CD4-positive, alpha-beta T cell treated with Interleukin-15 for 1 hour (primary cell): ENCODE measurements at regions not wholly inside any gene's neighbourhood (a gene's known extent, or its start where the extent isn't known, plus 50 kb on each side); places are given as distances from the start of the nearest gene placed in this dataset.
"Not testable (repeated sequence)": the region's sequence is repeated elsewhere in the genome, so short reads cannot be mapped to it uniquely, and the experiment has no call there.

Experiments
- DNase-seq: peaks from one replicate; pipeline ENCODE4 v3.0.0-alpha.2; 2020

DNA sequence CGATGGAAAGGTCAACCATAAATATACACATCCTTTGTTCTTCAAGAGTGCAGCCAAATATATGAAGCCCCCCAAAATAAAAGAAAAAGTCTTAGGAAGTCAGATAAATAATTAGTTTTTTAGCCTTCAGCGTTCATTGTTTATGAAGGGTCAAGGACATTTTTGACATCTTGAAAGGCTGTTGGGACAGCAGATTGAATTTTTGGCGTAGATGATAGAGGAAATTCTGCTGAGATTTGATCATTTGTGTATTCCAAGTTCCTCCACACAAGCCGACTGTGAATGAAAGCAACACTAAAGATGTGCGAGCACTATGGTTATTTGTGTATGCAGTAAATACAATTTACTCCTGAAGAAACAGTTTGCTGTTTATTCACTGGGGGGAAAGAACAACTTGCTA lies 177.8 kb upstream of the PARD3B start:
- no peak for DNase-seq

DNA sequence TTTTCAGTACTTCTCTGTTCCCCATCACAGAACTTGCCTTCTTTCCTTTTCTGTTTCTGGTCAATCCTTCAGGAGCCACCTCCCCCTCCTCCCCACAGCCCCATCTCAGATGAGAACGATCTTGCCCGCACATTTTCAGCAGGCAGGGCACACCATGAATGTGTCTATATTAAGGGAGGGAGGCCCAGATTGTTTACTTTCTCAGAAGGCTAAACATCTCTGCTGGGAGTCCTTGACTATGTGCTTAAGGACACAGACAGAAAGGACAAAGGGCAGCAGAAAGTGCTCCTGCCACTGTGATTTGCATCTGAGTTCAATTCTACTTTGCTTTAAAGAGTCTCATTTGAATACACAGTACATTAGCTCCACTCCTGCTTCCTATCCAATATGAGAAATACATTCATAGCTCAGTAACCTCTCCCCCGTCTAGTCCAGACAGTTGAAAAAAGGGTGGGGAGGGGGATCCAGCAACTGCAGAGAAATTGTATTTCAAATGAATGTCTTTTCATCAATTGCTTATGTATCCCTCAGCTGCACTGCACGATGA lies 175.0 kb upstream of the PARD3B start:
- DNase-seq, result no peak

DNA sequence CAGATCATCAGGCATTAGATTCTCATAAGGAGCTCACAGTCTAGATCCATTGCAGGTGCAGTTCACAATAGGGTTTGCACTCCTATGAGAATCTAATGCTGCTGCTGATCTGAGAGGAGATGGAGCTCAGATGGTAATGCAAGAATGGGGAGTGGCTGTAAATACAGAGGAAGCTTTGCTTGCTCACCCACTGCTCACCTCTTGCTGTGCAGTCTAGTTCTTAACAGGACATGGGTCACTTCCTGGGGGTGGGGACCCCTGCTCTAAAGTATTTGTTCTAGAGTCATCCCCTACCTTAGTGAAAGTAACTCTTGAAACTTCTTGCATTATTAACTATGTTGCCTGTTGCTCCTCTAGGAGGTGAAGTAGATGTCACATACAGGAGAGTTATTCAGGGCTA lies 171.3 kb upstream of the PARD3B start:
- DNase-seq, result no peak

DNA sequence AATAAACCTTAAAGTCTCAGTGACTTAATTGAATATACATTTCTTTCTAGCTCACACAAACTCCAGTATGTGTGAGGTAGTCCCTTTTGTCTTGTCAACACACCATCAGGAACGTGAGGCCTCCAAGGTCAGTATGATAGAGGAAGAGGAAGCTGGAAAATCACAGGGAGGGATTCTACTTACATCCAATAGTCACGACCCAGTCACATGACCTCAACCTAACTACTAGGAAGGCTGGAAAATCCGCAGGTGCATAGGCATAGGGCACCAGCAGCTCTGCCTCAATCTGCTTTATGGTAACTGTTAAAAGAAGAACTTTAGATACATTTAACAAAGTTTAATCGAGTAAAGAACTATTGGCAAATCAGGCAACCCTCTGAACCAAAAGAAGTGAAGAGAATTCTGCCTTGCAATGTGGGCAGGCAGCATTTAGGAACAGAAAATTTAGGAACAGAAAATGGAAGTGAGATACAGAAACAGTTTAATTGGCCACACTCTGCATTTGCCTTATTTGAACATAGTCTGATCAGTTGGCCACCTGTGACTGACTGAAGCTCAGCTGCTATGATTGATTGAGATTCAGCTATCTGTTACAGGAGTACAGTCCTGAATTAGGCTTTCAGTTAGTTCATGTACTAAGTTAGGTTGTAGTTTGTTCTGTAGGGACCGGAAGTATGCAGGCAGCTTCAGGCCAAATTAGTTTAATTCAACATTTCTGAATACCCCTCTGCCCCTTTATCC lies 165.0 kb upstream of the PARD3B start:
- DNase-seq, result no peak

DNA sequence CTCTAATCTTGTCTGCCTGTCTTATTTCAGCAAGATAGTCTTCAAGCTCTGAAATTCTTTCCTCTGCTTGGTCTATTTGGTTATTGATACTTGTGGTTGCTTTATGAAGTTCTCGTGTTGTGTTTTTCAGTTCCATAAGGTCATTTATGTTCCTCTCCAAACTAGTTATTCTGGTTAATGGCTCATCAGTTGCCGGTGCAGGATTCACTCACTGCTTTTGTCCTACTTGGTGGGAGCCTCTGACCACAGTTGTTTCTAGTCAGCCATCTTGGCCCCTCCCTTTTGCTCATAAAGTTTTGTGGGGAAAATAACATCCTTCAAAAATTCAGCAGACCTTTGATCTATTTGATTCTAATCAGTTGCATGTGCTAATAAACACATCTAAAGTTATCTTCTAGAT lies 158.6 kb upstream of the PARD3B start:
- DNase-seq, result no peak

DNA sequence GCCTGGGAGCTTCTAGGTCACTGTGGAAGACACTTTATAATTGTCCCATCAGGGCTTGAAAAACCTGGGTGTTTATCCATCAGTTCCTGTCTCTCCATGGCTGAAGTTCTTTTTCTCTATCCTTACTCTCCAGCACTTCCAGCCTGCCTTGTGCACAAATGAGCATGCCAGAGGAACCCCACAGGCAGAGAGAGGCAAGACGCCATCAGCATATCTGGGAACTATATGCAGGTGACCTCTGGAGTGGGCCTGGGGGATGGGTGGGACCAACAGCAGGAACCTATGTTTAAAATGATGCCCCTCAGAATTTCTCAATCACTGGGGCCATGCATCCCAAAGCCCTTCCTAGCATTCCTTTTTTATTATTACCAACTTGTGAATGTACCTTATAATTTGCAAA lies 156.2 kb upstream of the PARD3B start:
- no peak for DNase-seq

DNA sequence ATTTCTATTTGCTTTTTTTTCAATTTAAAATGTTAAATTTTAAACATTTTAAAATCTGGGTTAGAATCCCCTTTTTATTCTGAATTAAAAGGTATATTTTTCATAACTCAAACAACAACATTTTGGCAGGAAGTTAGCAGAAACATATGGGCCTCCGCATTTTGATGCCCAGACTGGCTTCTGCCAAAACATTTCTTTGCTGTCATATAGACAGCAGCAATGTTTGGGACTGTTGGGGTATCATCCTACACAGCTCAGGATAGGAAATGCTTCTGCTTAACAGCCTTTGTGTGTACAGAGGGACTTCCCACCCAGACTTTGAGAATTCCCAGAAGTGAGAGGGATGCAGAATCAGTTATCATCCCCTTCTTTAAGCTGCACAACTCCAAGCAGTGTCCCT lies 155.4 kb upstream of the PARD3B start:
- no peak for DNase-seq

DNA sequence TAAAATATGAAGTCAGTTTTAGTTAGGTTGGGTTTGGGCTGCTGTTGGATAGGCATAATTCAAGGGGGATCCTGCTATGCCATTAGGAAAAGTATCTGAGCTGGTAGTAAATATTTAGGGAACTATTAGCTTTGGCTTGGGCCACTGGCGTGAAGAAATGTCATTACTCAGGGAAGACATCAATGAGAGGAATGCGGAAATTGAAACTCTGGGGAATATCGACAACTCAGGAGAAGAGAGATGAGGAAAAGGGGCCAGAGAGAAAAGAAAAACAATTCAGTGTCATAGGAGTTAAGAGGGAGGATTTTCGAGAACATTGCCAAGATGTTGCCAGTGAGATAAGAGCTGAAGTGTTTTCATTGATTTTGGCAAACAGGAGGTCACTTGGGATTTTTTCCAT lies 149.7 kb upstream of the PARD3B start:
- no peak for DNase-seq

DNA sequence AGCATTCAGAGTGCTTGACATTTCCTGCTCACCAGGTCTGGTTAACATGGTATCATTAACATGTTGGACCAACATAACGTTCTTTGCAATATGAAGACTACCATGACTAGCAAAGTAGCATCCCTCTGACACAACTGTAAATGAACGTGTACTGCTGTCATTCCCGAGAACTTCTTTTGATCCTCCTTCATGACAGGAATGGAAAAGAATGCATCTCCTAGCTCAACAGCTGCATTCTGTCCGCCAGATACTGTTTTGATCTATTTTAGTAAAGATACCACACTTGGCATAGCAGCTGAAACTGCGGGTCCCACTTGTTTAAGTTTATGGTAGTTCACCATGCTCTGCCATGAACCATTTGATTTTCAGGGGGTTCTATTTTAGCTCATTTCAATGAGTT lies 144.2 kb upstream of the PARD3B start:
- DNase-seq, result no peak

DNA sequence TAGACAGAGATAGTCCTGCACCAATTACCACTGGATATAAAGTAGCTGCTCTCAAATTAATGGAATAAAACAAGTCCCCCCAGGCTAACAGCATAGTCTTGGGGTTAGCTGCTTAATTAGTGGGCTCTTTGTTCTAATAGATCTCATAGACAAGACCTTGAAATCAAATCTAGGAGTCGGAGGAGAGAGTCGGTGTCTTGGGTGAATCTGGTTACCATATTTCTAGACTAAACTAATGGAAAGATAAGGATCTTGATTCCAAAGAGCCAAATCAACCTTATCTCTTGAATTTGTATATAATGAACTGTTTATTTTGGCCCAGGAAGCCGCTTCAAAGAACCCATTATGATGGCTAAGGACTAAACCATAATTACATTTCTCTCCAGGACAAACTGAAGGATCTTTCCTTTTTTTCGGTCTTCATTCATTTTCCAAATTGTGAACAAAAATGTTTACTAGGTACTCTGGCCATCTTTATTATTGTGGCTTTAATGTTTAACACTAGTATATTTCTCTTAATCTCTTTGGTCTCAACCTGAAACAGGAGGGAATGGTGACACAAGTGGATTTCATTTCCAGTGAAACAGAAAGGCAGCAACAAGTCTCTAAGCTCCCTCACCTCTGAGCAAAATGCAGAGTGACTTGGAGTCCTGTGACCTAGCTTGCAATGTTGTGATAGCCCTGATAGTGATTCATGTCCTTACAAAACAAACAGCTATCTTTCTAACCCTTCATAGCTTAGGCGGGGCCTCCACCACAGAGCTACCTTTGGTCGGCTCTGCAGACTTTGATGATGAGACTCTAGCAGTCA lies 137.9 kb upstream of the PARD3B start:
- no peak for DNase-seq

DNA sequence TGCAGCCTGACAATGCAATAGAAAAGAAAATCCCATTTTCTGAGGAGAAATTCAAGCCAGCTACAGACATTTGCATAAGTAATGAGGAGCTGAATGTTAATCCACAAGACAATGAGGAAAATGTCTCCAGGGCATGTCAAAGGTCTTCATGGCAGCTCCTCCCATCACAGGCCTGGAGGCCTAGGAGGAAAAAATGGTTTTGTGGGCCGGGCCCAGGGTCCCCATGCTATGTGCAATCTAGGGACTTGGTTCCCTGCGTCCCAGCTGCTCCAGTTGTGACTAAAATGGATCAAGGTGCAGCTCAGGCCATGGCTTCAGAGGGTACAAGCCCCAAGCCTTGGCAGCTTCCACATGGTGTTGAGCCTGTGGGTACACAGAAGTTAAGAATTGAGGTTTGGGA lies 132.5 kb upstream of the PARD3B start:
- not testable (repeated sequence) for DNase-seq

DNA sequence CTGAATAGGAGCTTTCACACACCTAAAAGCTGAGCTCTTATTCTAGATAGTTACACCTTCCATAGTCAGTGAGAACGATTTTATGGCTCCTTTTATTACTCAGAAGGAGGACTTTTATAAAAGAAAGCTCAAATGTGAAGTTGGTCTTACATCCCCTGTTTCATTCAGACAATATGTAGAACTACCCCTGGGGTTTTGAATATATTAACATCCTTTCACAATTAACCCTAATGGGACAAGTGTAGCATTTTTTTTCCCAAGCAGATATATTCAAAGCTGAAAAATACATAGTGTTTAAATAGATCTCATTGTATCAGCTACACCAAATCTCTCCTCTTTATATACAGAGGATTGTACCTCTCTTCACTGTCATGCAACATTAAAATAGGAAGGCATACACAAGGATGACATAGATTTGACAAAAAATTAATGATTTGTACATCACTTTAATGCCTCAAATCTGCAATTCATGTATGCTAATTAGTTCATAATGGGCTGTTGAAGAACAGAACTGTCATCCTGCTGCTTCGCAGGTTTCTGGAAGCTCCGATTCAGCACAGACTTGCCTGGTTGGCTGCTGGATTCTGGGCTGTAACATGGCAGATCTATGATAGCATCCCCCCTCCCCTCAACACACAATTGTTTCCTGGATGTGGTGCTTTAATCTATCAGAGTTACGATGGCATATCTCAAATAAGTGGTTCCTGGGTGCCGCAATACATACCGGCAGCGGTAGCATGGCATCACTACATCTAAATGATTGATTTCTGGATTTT lies 129.7 kb upstream of the PARD3B start:
- no peak for DNase-seq

DNA sequence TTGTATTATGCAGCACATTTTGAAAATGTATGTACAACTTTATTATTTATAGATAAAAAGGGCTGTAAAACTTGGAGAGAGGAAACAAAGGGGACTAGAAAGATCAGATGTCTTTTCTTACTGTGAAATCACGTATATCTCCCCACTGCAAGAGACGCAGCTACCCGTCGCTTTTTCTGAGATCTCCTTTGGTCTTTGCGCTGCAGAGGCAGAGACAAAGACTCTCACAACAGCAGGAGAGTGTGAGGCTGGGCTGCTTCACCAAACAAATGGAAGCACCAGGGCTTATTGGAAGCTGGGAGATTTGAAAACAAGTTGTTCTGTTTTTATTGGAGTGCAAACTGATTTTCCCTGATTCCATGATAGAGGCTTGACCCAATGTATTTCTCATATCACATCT lies 129.0 kb upstream of the PARD3B start:
- DNase-seq, result no peak

DNA sequence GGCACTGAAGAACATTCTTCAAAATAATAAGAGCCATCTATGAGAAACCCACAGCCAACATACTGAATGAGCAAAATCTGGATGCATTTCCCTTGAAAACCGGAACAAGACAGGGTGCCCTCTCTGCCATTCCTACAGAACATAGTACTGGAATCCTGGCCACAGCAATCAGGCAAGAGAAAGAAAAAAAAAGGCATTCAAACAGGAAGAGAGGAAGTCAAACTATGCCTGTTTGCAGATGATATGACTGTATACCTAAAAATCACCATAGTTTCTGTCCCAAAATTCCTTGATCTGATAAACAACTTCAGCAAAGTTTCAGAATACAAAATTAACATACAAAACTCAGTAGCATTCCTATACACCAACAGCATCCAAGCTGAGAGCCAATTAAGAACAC lies 119.5 kb upstream of the PARD3B start:
- no peak for DNase-seq

DNA sequence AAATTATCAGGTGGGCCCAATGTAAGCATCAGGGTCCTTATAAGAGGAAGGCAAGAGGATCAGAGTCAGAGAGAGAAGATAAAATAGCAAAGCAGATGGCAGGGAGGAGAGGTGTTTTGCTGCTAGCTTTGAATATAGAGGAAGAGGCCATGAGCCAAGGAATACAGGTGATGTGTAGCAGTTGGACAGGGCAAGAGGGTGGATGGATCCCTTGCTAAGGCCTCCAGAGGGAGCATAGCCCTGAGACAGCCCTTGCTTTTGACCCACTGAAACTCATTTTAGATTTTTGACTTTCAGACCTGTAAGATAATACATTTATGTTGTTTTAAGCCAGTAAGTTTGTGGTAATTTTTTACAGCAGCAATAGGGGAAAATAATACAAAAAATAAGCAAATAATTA lies 116.6 kb upstream of the PARD3B start:
- no peak for DNase-seq

DNA sequence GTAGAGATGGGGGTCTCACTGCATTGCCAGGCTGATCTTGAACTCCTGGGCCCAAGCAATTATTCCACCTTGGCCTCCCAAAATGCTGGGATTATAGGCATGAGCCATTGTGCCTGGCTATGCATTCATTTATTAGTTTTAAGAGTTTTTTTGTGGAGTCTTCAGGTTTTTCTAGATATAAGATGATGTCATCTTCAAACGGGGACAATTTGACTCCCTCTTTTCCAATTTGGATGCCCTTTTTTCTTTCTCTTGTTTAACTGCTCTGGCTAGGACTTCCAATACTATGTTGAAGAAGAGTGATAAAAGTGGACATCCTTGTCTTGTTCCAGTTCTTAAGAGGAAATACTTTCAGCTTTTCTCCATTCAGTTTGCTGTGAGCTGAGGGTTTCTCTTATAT lies 113.7 kb upstream of the PARD3B start:
- DNase-seq, result no peak

DNA sequence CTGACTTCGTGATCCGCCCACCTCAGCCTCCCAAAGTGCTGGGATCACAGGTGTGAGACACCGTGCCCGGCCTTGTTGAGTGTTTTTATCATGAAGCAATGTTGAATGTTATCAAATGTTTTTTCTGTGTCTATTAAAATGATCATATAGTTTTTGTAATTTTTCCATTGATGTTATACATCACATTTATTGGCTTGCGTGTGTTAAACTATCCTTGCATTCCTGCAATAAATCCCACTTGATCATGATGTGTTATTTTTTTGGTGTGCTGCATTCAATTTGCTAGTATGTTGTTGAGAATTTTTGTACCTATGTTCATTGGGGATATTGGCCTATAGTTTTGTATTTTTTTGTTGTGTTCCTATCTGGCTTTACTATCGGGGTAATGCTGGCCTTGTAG lies 113.1 kb upstream of the PARD3B start:
- no peak for DNase-seq

DNA sequence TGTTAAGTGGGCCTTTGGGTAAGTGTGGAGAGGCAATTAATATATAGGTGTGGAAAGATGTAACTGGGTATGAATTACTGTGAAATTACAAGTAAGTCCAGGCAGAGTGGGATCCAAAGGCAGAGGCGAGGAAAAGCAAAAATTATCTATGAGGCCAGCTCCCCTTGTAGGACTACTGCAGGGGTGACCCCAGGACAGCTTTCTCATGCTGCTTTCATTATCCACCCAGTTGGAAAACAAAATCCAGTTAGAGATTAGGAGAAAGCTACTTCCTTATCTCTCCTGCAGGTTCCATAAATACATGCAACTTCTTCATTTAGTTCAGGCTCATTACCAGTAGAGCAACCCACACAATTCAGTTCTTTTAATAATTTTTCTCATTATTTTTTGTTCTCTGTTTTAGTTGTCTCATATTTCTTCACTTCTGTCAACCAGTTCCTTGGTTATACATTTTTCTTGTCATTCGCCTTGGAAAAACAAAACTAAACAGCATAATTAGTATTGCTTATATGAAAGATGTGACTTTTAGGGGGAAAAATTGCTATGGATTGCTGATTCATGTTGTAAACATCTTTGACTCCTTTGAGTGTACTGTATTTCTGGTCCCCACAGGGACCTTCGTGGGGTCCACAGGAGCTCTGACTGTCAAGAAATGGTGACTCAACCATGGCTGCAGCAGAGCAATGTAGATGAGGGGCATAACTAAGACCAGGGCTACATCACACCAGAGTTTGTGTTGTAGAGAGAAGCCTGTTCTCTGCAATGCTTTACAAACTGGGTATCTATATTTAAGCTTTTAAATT lies 110.4 kb upstream of the PARD3B start:
- DNase-seq, result no peak

DNA sequence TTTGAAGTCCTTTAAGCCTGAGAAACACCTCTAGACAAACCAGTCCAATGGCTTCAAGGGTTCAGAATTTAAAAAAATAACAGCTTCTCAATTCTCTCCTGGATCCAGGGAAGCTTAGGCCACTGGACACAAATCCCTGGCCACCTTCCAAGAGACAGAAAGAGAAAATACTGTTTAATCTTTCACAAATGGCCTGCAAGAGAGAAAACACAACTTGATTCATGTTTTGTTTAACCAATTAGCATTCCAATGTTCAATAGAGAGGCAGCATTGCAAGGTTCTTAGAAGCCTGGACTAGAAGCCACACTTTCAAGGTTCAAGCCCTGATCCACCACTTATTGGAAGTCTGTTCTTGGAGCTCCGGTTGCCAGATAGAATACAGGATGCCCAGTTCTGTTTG lies 109.0 kb upstream of the PARD3B start:
- DNase-seq, result no peak

DNA sequence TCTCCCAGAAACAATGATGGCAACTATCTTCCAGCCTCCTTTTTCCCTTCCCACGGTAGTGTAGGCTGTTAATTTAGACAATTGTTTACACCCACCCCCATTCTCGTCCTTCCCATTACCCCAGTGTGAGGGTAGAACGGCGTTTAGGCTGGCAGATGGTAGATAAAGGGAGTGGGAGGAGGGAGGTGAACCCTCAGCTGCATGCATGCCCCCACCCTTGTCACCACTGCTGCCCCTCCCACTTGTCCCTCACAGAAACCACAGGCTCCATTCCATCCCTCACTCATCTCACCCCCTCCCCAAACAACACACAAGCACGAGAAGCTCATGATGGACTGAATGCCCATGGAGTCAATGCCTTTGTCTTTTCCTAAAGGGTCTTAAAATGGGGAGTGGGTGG lies 107.9 kb upstream of the PARD3B start:
- no peak for DNase-seq

DNA sequence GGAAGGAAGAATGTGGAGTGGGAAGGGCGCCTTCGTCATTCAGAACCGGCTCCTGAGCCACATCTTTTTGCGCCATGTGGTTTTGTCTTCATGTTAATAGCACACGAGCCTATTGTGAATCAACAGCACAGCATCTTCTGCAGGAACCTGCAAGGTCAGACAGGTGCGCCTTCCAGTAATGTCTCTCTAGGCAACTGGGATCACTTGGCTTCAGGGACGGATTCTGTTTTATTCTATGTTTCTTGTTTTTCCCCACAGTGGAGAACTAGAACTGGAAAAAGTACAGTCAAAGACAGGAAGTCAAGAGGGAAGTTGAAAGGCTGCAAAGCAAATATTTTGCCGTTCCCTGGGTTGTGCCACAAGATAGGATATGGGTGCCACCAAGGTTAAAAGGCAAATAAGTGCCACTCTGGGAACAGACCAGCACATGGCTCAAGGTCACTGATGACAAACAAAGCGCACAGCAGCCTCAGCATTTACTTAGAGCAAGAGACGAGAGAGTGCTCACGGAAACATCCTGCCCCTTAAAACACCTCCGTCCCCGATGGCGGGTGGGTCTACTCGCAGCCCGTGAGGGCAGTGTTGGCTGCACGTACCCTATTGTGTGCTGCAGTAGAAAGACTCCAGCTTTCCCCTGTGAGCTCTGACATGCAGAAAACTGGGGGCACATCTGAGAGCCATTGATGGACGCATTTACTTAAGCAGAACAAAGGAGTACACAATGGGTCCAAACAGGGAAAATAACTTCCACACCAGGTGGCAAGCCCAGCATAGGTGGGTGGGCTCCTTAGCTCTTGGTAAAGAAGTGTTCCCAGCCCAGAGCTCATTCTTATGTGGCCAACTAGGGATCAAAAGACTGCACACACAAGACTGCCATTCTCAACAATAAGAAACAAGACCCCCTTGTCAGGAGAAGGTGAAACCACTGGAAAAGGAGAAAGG lies 107.2 kb upstream of the PARD3B start:
- no peak for DNase-seq

DNA sequence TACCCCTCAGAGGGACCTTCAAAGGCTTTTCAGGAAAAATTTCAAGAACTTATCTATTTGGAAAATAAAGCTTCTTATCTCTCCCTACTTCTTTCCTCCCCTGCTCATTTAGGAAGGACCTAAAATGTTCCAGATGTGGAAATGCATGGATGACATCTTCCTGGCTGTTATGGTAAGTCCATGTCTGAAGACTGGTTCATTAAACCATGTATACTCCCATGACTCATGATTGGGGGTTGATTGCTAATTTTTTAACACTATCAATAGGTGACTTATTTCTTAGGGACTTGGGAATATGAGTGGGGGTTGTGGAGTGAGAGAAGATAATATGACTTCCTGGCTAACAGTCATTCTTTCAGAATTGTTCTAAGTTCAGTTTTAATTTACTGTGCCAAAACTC lies 104.0 kb upstream of the PARD3B start:
- DNase-seq, result no peak
